ENCODE measurements at regions not wholly inside any gene's neighbourhood (a gene's known extent, or its start where the extent isn't known, plus 50 kb on each side); places are given as distances from the start of the nearest gene placed in this dataset.

DNA sequence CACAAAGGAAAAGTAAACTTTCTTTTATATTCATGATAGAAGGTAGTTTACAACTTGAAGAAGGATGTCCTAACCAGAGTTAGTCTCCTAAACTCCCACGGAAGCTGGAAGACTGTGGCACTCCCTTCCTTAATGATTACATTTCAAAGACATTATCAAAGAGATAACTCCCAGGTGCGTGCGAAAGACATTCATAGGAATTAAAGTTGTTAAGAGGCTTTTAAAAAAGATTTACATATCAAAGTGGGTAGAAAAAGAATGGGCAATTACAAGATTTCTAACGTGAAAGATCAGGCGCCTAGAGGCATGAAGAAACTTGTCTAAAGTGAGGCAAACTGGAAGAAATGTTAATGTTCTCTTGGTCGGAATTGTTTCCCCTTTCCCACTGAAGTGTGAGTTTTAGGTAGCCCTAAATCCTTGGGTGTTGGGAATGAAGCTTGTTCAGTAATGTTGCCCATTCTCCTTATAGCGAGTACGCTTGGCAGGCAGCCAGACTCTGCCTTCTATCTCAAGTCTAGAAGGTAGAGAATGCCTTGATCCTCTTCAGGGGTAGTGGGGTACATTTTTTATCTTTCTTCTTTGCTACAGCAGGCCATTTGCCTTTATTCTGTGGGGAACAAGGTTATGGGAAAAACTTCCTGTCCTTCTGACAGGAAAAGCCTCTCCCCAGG is 642.0 kb downstream of the SLC6A15 start:
- Histone ChIP-seq H3K9me3 (replicated peaks in 1 of 2; ENCODE audit: control insufficient read depth in 1 of 2, insufficient read depth in 1 of 2, low read length in 2 of 2) (no peaks in the 10 kb centered on the region), H3K4me1 (ENCODE audit: control insufficient read depth in 1 of 2, insufficient read depth in 2 of 2, low read length in 2 of 2) (no peaks in the 10 kb centered on the region), H2AFZ (ENCODE audit: insufficient read depth, low read depth, low read length, poor library complexity, severe bottlenecking) (no peak overlapping the region), H3K79me2 (ENCODE audit: insufficient read depth, low read length) (no peaks in the 10 kb centered on the region), H3K9ac (ENCODE audit: insufficient read depth, low read length, poor library complexity, severe bottlenecking) (no peak overlapping the region), H3K27ac (ENCODE audit: low read depth in 1 of 2, low read length in 2 of 2) (no peak overlapping the region), H4K20me1 (ENCODE audit: insufficient read depth, low read length) (no peaks in the 10 kb centered on the region), H3K36me3 (replicated peaks in 1 of 2; ENCODE audit: control insufficient read depth in 1 of 2, insufficient read depth in 2 of 2, low read length in 2 of 2) (no peaks in the 10 kb centered on the region), H3K4me3 (replicated peaks in 1 of 3; ENCODE audit: low read depth in 2 of 3, low read length in 3 of 3) (no peak overlapping the region), H3K4me2 (replicated peaks; ENCODE audit: extremely low read depth, low read length, poor library complexity, severe bottlenecking) (no peak overlapping the region), H3K27me3 (ENCODE audit: control insufficient read depth in 2 of 2, insufficient read depth in 2 of 2, low read length in 2 of 2) (no peaks in the 10 kb centered on the region)
- no peak overlapping the region for H3K4me3 Mint-ChIP-seq
- no peak for DNase-seq
- H3K27me3 Mint-ChIP-seq (ENCODE audit: low read depth in 3 of 3) = peaks cover 0 to 2% (median 0%) of the 10 kb centered on the region in 3 donors
- intact Hi-C loops (cut with micrococcal nuclease) = no loop called here
- WGBS (ENCODE audit: insufficient coverage) = 39% methylated on average over 2 of the region's 8 CpGs
- no peaks in the 10 kb centered on the region for H3K9me3 Mint-ChIP-seq
- TF ChIP-seq, protein P1, sequence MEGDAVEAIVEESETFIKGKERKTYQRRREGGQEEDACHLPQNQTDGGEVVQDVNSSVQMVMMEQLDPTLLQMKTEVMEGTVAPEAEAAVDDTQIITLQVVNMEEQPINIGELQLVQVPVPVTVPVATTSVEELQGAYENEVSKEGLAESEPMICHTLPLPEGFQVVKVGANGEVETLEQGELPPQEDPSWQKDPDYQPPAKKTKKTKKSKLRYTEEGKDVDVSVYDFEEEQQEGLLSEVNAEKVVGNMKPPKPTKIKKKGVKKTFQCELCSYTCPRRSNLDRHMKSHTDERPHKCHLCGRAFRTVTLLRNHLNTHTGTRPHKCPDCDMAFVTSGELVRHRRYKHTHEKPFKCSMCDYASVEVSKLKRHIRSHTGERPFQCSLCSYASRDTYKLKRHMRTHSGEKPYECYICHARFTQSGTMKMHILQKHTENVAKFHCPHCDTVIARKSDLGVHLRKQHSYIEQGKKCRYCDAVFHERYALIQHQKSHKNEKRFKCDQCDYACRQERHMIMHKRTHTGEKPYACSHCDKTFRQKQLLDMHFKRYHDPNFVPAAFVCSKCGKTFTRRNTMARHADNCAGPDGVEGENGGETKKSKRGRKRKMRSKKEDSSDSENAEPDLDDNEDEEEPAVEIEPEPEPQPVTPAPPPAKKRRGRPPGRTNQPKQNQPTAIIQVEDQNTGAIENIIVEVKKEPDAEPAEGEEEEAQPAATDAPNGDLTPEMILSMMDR (IDR thresholded peaks at IDR 0.05) = no peak
- no peaks in the 10 kb centered on the region for H3K36me3 Mint-ChIP-seq
- no peak overlapping the region for H3K27ac Mint-ChIP-seq
- no peaks in the 10 kb centered on the region for H3K4me1 Mint-ChIP-seq

DNA sequence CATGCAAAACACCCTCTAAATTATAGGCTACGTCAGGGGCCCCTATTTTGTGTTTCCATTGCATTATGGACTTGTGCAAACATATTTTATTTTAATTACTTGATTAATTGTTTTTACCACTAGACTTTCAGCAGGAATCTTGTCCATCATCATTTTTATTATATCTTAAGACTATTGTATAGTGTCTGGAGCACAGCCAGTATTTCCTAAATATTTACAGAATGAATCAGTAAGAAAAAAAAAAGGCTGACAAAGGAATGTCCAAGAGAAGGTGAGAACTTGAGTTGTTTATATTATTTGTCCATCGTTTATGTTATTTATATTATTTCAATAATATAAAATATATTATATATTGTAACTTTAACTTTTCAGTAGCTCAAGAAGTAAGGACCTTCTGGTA is 664.7 kb downstream of the SLC6A15 start:
- Mint-ChIP-seq H3K4me1 (no peaks in the 10 kb centered on the region), H3K9me3 (peaks cover 0 to 3% (median 1%) of the 10 kb centered on the region in 7 donors), H3K4me3 (no peak overlapping the region), H3K27me3 (ENCODE audit: low read depth in 3 of 3) (no peaks in the 10 kb centered on the region), H3K36me3 (no peaks in the 10 kb centered on the region), H3K27ac (no peak overlapping the region)
- Histone ChIP-seq H3K4me1 (ENCODE audit: control insufficient read depth in 1 of 2, insufficient read depth in 2 of 2, low read length in 2 of 2) (no peaks in the 10 kb centered on the region), H2AFZ (ENCODE audit: insufficient read depth, low read depth, low read length, poor library complexity, severe bottlenecking) (no peak overlapping the region), H4K20me1 (ENCODE audit: insufficient read depth, low read length) (no peaks in the 10 kb centered on the region), H3K9me3 (replicated peaks in 1 of 2; ENCODE audit: control insufficient read depth in 1 of 2, insufficient read depth in 1 of 2, low read length in 2 of 2) (no peaks in the 10 kb centered on the region), H3K79me2 (ENCODE audit: insufficient read depth, low read length) (no peaks in the 10 kb centered on the region), H3K27me3 (ENCODE audit: control insufficient read depth in 2 of 2, insufficient read depth in 2 of 2, low read length in 2 of 2) (no peaks in the 10 kb centered on the region), H3K9ac (ENCODE audit: insufficient read depth, low read length, poor library complexity, severe bottlenecking) (no peak overlapping the region), H3K4me3 (replicated peaks in 1 of 3; ENCODE audit: low read depth in 2 of 3, low read length in 3 of 3) (no peak overlapping the region), H3K4me2 (replicated peaks; ENCODE audit: extremely low read depth, low read length, poor library complexity, severe bottlenecking) (no peak overlapping the region), H3K36me3 (replicated peaks in 1 of 2; ENCODE audit: control insufficient read depth in 1 of 2, insufficient read depth in 2 of 2, low read length in 2 of 2) (no peaks in the 10 kb centered on the region), H3K27ac (ENCODE audit: low read depth in 1 of 2, low read length in 2 of 2) (no peak overlapping the region)
- intact Hi-C loops (cut with micrococcal nuclease) = no loop called here
- TF ChIP-seq, protein P1 (IDR thresholded peaks at IDR 0.05) = no peak
- no peak for DNase-seq
- WGBS (ENCODE audit: insufficient coverage) = no CpG with 5 or more reads among the region's 2 CpGs

All from CD14-positive monocyte (primary cell).